Coronary artery (tissue), 2 donors: ENCODE measurements at regions not wholly inside any gene's neighbourhood (a gene's known extent, or its start where the extent isn't known, plus 50 kb on each side); places are given as distances from the start of the nearest gene placed in this dataset.

Source experiments
- DNase-seq: peaks from one replicate; pipeline ENCODE4 v3.0.0-alpha.2; 2017; ENCODE audit warnings: low spot score
- H3K27ac ChIP-seq, 2 donors: fragments of 200-600 bp; sonication (generic); one replicate each; pipeline ENCODE4 v1.5.1; 2016 to 2019
- H3K4me3 ChIP-seq: fragments of 200-600 bp; sonication (generic); 2 replicates; pipeline ENCODE4 v1.5.1; 2016; ENCODE audit warnings: mild to moderate bottlenecking, moderate library complexity
- CTCF ChIP-seq: fragments of 200-600 bp; sonication (generic); IDR thresholded peaks from one replicate; pipeline ENCODE4 v1.5.1; 2019; ENCODE audit warnings: antibody characterized with exemption

DNA sequence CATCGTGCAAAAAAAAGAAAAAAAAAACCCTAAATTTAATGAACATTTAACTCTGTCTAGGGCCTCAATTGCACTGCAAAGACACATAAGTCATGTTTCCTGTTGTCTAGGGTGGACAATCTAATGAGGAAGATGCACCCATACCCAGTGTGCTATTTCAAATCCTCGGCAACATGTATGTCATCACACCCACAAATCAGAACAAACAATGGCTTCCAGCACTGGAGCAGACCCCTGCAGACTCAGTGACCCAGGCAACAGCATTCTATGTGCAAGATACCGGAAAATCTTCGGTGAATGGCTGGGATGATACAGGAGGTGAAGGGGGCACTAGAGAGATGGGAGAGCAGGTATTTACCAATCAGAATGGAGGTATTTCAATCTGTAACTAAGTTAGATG is 221.7 kb upstream of the XYLT1 start:
- no peak for TF ChIP-seq CTCF
- no peak for DNase-seq
- Histone ChIP-seq H3K4me3 (no peak overlapping the region), H3K27ac (no peak overlapping the region)

DNA sequence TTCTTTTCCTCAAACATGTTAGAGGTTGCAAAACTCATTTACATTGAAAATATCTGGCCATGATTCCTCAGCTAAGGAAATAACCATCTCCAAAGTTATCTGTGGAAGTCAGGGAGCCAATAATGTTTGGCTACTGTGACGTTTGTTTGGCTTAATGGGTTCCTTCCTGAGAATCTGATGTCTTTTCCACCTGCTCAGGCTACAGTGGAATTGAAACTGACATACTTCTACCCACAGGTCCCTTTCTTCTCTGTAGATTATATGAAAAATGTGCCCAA is 221.1 kb upstream of the XYLT1 start:
- TF ChIP-seq CTCF = no peak
- H3K27ac ChIP-seq = no peak overlapping the region
- no peak for DNase-seq
- H3K4me3 ChIP-seq = no peak overlapping the region

DNA sequence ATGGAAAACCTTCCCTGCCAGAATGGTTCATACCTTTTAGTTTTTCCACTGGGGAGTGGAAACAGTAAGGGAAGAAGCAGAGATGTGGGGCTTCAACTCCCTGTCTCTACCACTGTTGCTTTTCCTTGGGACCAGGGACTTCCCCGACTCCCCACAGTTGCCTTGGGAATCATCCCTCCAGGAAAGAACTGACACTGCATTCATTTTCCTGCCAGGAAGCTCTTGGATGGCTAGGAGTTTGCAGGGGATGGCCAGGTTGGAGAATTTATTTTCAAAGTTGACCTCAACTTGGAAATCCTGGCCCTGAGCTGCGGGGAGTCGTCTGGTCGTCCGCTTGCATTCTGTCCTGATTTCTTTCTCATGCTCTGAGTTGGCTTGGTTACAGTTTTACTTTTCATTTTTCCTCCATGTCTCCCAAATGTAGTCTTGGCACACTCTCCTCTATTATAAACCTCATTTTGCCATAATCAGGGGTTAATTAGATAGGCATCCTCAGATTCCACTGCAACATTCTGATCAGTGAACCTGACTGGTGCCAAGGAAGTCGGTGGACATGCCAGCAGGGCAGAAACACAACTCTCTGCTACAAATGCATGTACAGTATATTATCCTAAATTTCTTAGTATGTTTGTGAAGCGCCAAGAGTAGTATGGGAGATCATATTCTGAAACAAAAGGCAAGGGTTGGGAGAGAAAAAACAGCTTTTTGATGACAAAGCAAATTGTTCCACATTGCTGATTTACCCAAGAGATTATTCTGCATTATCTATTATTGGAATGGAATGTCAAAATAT is 220.5 kb upstream of the XYLT1 start:
- H3K4me3 ChIP-seq = no peak overlapping the region
- no peak for DNase-seq
- TF ChIP-seq CTCF = no peak
- H3K27ac ChIP-seq = no peak overlapping the region

GRCh38 chr16:17685447-17685846 is 214.7 kb upstream of the XYLT1 start:
- H3K4me3 ChIP-seq = no peak overlapping the region
- no peak for DNase-seq
- H3K27ac ChIP-seq = no peak overlapping the region
- no peak for TF ChIP-seq CTCF

GRCh38 chr16:17683281-17683680 is 212.5 kb upstream of the XYLT1 start:
- Histone ChIP-seq H3K4me3 (no peak overlapping the region), H3K27ac (no peak overlapping the region)
- no peak for DNase-seq
- no peak for TF ChIP-seq CTCF

GRCh38 chr16:17676171-17676570 is 205.4 kb upstream of the XYLT1 start:
- Histone ChIP-seq H3K4me3 (no peak overlapping the region), H3K27ac (no peak overlapping the region)
- DNase-seq = no peak
- TF ChIP-seq CTCF = no peak

- DNase-seq = no peak
- H3K4me3 ChIP-seq = no peak overlapping the region
- H3K27ac ChIP-seq = no peak overlapping the region
- TF ChIP-seq CTCF = no peak
Observed at GRCh38 chr16:17668386-17668785, 197.6 kb upstream of the XYLT1 start.
